Heart left ventricle (tissue), 13 donors: ENCODE measurements at regions not wholly inside any gene's neighbourhood (a gene's known extent, or its start where the extent isn't known, plus 50 kb on each side); places are given as distances from the start of the nearest gene placed in this dataset.

Source experiments
- CTCF ChIP-seq, 12 donors: fragments of 200-600 bp; sonication (generic) in 4 of 12; IDR thresholded peaks; one replicate each; pipeline versions ENCODE4 v1.5.0 to v1.8.0; 2018 to 2022; ENCODE audit warnings: antibody characterized with exemption in 12 of 12, mild to moderate bottlenecking in 5 of 12
- POLR2A ChIP-seq, 2 donors: fragments of 450-650 bp; IDR thresholded peaks; one replicate each; pipeline ENCODE4 v1.6.1; 2017; ENCODE audit warnings: antibody characterized with exemption in 2 of 2, mild to moderate bottlenecking in 2 of 2, moderate library complexity in 2 of 2
- donor health status: ischemic (EF 13 %, LVEDD 7.1; RV severe dilation, severe dysfunction).
- donor health status: DM: no; HTN: yes; CAD: no.
- donor health status: DM: no; HTN: no; CAD: no.
- donor health status: ischemic (EF 25% LVEDD 6.9; RV normal size, moderate dysfunction).
- donor health status: ischemic (EF 25% LVEDD 5.7; RV mildly dilated, moderate dysfunction).
- donor health status: ischemic (EF 35%, LVEDD 5.7; RV mildly dilated, moderate dysfunction).
- donor health status: nonischemic (EF 11% LVEDD 7.7; RV severe dilation, severe dysfunction).
- donor health status: DM: yes; HTN: yes; CAD: no.
- donor health status: PGD.
- donor health status: ischemic (EF 29% LVEDD 5.4; RV normal size, mild dysfunction).
- donor health status: nonischemic (EF 23%, LVEDD 6.1; RV moderate dilation, normal function).

GRCh38 chr5:33332804-33333203 lies 108.0 kb upstream of the TARS1 start:
- TF ChIP-seq CTCF (IDR thresholded peaks at IDR 0.05) (no peak), POLR2A (IDR thresholded peaks at IDR 0.05) (no peak)
